ENCODE measurements at regions not wholly inside any gene's neighbourhood (a gene's known extent, or its start where the extent isn't known, plus 50 kb on each side); places are given as distances from the start of the nearest gene placed in this dataset.

GRCh38 chr11:42098075-42098474 is 638.6 kb upstream of the LRRC4C start:
- Histone ChIP-seq H3K9me3 (ENCODE audit: control insufficient read depth in 2 of 2, insufficient read depth in 1 of 2, low read depth in 1 of 2, low read length in 1 of 2) (peaks cover 0 to 12% of the 10 kb centered on the region in 2 donors), H3K27me3 (ENCODE audit: control insufficient read depth in 3 of 3, insufficient read depth in 3 of 3, low read length in 3 of 3) (no peaks in the 10 kb centered on the region), H3K27ac (ENCODE audit: low read depth in 1 of 3, low read length in 2 of 3) (no peak overlapping the region), H3K36me3 (ENCODE audit: control insufficient read depth in 3 of 3, insufficient read depth in 2 of 3, low read depth in 1 of 3, low read length in 3 of 3) (no peaks in the 10 kb centered on the region), H3K4me3 (ENCODE audit: low read depth in 1 of 3, low read length in 3 of 3) (no peak overlapping the region), H3K4me1 (ENCODE audit: control insufficient read depth in 3 of 3, insufficient read depth in 2 of 3, low read depth in 1 of 3, low read length in 2 of 3) (no peaks in the 10 kb centered on the region)
- whole genome bisulfite sequencing, 3 donors: 25 to 49% (median 28%) methylated on average over 1 of the region's 1 CpG
- no peak for FAIRE-seq
- DNase-seq: no peak

- no peaks in the 10 kb centered on the region for H3K27me3 ChIP-seq (ENCODE audit: control insufficient read depth in 3 of 3, insufficient read depth in 3 of 3, low read length in 3 of 3)
- WGBS, 3 donors: 66 to 84% (median 82%) methylated on average over 1 of the region's 1 CpG
- FAIRE-seq (no peak), DNase-seq (no peak)
- no peaks in the 10 kb centered on the region for H3K9me3 ChIP-seq (ENCODE audit: control insufficient read depth in 2 of 2, insufficient read depth in 1 of 2, low read depth in 1 of 2, low read length in 1 of 2)
- H3K27ac ChIP-seq (ENCODE audit: low read depth in 1 of 3, low read length in 2 of 3): no peak overlapping the region
- H3K4me3 ChIP-seq (ENCODE audit: low read depth in 1 of 3, low read length in 3 of 3): no peak overlapping the region
- H3K4me1 ChIP-seq (ENCODE audit: control insufficient read depth in 3 of 3, insufficient read depth in 2 of 3, low read depth in 1 of 3, low read length in 2 of 3): no peaks in the 10 kb centered on the region
- no peaks in the 10 kb centered on the region for H3K36me3 ChIP-seq (ENCODE audit: control insufficient read depth in 3 of 3, insufficient read depth in 2 of 3, low read depth in 1 of 3, low read length in 3 of 3)
Measured at GRCh38 chr11:42112866-42113265, 653.4 kb upstream of the LRRC4C start.

- no peaks in the 10 kb centered on the region for H3K36me3 ChIP-seq (ENCODE audit: control insufficient read depth in 3 of 3, insufficient read depth in 2 of 3, low read depth in 1 of 3, low read length in 3 of 3)
- FAIRE-seq (no peak), DNase-seq (no peak)
- no peaks in the 10 kb centered on the region for H3K4me1 ChIP-seq (ENCODE audit: control insufficient read depth in 3 of 3, insufficient read depth in 2 of 3, low read depth in 1 of 3, low read length in 2 of 3)
- H3K9me3 ChIP-seq (ENCODE audit: control insufficient read depth in 2 of 2, insufficient read depth in 1 of 2, low read depth in 1 of 2, low read length in 1 of 2): no peaks in the 10 kb centered on the region
- H3K27ac ChIP-seq (ENCODE audit: low read depth in 1 of 3, low read length in 2 of 3): no peak overlapping the region
- 57 to 72% (median 66%) methylated on average over 1 of the region's 1 CpG for WGBS, 3 donors
- H3K4me3 ChIP-seq (ENCODE audit: low read depth in 1 of 3, low read length in 3 of 3): no peak overlapping the region
- no peaks in the 10 kb centered on the region for H3K27me3 ChIP-seq (ENCODE audit: control insufficient read depth in 3 of 3, insufficient read depth in 3 of 3, low read length in 3 of 3)
Measured at GRCh38 chr11:42114927-42115326, 655.5 kb upstream of the LRRC4C start.

- Histone ChIP-seq H3K9me3 (ENCODE audit: control insufficient read depth in 2 of 2, insufficient read depth in 1 of 2, low read depth in 1 of 2, low read length in 1 of 2) (peaks cover 0 to 2% of the 10 kb centered on the region in 2 donors), H3K36me3 (ENCODE audit: control insufficient read depth in 3 of 3, insufficient read depth in 2 of 3, low read depth in 1 of 3, low read length in 3 of 3) (no peaks in the 10 kb centered on the region), H3K27ac (ENCODE audit: low read depth in 1 of 3, low read length in 2 of 3) (no peak overlapping the region), H3K4me3 (ENCODE audit: low read depth in 1 of 3, low read length in 3 of 3) (no peak overlapping the region), H3K4me1 (ENCODE audit: control insufficient read depth in 3 of 3, insufficient read depth in 2 of 3, low read depth in 1 of 3, low read length in 2 of 3) (no peaks in the 10 kb centered on the region), H3K27me3 (ENCODE audit: control insufficient read depth in 3 of 3, insufficient read depth in 3 of 3, low read length in 3 of 3) (no peaks in the 10 kb centered on the region)
- FAIRE-seq (no peak), DNase-seq (peak in 1 of 2 donors; percentile 25)
- 23 to 74% (median 73%) methylated on average over 1 of the region's 1 CpG for WGBS, 3 donors
Measured at GRCh38 chr11:42138454-42138853, 679.0 kb upstream of the LRRC4C start.

- FAIRE-seq: no peak
- no peak for DNase-seq
Measured at GRCh38 chr11:42145311-42145710, 685.9 kb upstream of the LRRC4C start.

GRCh38 chr11:42161886-42162285 is 702.4 kb upstream of the LRRC4C start:
- DNase-seq: no peak
- 71 to 92% (median 72%) methylated on average over 1 of the region's 1 CpG for WGBS, 3 donors
- FAIRE-seq: no peak
- Histone ChIP-seq H3K27ac (ENCODE audit: low read depth in 1 of 3, low read length in 2 of 3) (no peak overlapping the region), H3K4me3 (ENCODE audit: low read depth in 1 of 3, low read length in 3 of 3) (no peak overlapping the region), H3K4me1 (ENCODE audit: control insufficient read depth in 3 of 3, insufficient read depth in 2 of 3, low read depth in 1 of 3, low read length in 2 of 3) (no peaks in the 10 kb centered on the region), H3K9me3 (ENCODE audit: control insufficient read depth in 2 of 2, insufficient read depth in 1 of 2, low read depth in 1 of 2, low read length in 1 of 2) (no peaks in the 10 kb centered on the region), H3K36me3 (ENCODE audit: control insufficient read depth in 3 of 3, insufficient read depth in 2 of 3, low read depth in 1 of 3, low read length in 3 of 3) (no peaks in the 10 kb centered on the region), H3K27me3 (ENCODE audit: control insufficient read depth in 3 of 3, insufficient read depth in 3 of 3, low read length in 3 of 3) (no peaks in the 10 kb centered on the region)

More at GRCh38 chr11:42145311-42145710, 685.9 kb upstream of the LRRC4C start:
- Histone ChIP-seq H3K27me3 (ENCODE audit: control insufficient read depth in 3 of 3, insufficient read depth in 3 of 3, low read length in 3 of 3) (no peaks in the 10 kb centered on the region), H3K9me3 (ENCODE audit: control insufficient read depth in 2 of 2, insufficient read depth in 1 of 2, low read depth in 1 of 2, low read length in 1 of 2) (peaks cover 0 to 17% of the 10 kb centered on the region in 2 donors), H3K27ac (ENCODE audit: low read depth in 1 of 3, low read length in 2 of 3) (no peak overlapping the region), H3K4me3 (ENCODE audit: low read depth in 1 of 3, low read length in 3 of 3) (no peak overlapping the region), H3K36me3 (ENCODE audit: control insufficient read depth in 3 of 3, insufficient read depth in 2 of 3, low read depth in 1 of 3, low read length in 3 of 3) (no peaks in the 10 kb centered on the region), H3K4me1 (ENCODE audit: control insufficient read depth in 3 of 3, insufficient read depth in 2 of 3, low read depth in 1 of 3, low read length in 2 of 3) (no peaks in the 10 kb centered on the region)

- 15 to 58% (median 30%) methylated on average over 2 of the region's 2 CpGs for WGBS, 3 donors
- FAIRE-seq: no peak
- Histone ChIP-seq H3K36me3 (ENCODE audit: control insufficient read depth in 3 of 3, insufficient read depth in 2 of 3, low read depth in 1 of 3, low read length in 3 of 3) (no peaks in the 10 kb centered on the region), H3K27me3 (ENCODE audit: control insufficient read depth in 3 of 3, insufficient read depth in 3 of 3, low read length in 3 of 3) (no peaks in the 10 kb centered on the region), H3K4me3 (ENCODE audit: low read depth in 1 of 3, low read length in 3 of 3) (no peak overlapping the region), H3K4me1 (ENCODE audit: control insufficient read depth in 3 of 3, insufficient read depth in 2 of 3, low read depth in 1 of 3, low read length in 2 of 3) (peaks cover 0 to 7% (median 0%) of the 10 kb centered on the region in 3 donors), H3K27ac (ENCODE audit: low read depth in 1 of 3, low read length in 2 of 3) (no peak overlapping the region), H3K9me3 (ENCODE audit: control insufficient read depth in 2 of 2, insufficient read depth in 1 of 2, low read depth in 1 of 2, low read length in 1 of 2) (no peaks in the 10 kb centered on the region)
- DNase-seq: peak in 1 of 2 donors; percentile 59
Measured at GRCh38 chr11:42169191-42169590, 709.7 kb upstream of the LRRC4C start.

- Histone ChIP-seq H3K36me3 (ENCODE audit: control insufficient read depth in 3 of 3, insufficient read depth in 2 of 3, low read depth in 1 of 3, low read length in 3 of 3) (no peaks in the 10 kb centered on the region), H3K4me3 (ENCODE audit: low read depth in 1 of 3, low read length in 3 of 3) (no peak overlapping the region), H3K4me1 (ENCODE audit: control insufficient read depth in 3 of 3, insufficient read depth in 2 of 3, low read depth in 1 of 3, low read length in 2 of 3) (peaks cover 0 to 7% (median 0%) of the 10 kb centered on the region in 3 donors), H3K27ac (ENCODE audit: low read depth in 1 of 3, low read length in 2 of 3) (no peak overlapping the region), H3K9me3 (ENCODE audit: control insufficient read depth in 2 of 2, insufficient read depth in 1 of 2, low read depth in 1 of 2, low read length in 1 of 2) (no peaks in the 10 kb centered on the region), H3K27me3 (ENCODE audit: control insufficient read depth in 3 of 3, insufficient read depth in 3 of 3, low read length in 3 of 3) (no peaks in the 10 kb centered on the region)
- DNase-seq: no peak
- FAIRE-seq: no peak
- WGBS, 3 donors: 63 to 90% (median 70%) methylated on average over 1 of the region's 1 CpG
Measured at GRCh38 chr11:42170601-42171000, 711.1 kb upstream of the LRRC4C start.

- H3K36me3 ChIP-seq (ENCODE audit: control insufficient read depth in 3 of 3, insufficient read depth in 2 of 3, low read depth in 1 of 3, low read length in 3 of 3): no peaks in the 10 kb centered on the region
- 76 to 96% (median 81%) methylated on average over 1 of the region's 1 CpG for WGBS, 3 donors
- H3K27ac ChIP-seq (ENCODE audit: low read depth in 1 of 3, low read length in 2 of 3): no peak overlapping the region
- H3K27me3 ChIP-seq (ENCODE audit: control insufficient read depth in 3 of 3, insufficient read depth in 3 of 3, low read length in 3 of 3): no peaks in the 10 kb centered on the region
- FAIRE-seq (no peak), DNase-seq (no peak)
- no peak overlapping the region for H3K4me3 ChIP-seq (ENCODE audit: low read depth in 1 of 3, low read length in 3 of 3)
- H3K4me1 ChIP-seq (ENCODE audit: control insufficient read depth in 3 of 3, insufficient read depth in 2 of 3, low read depth in 1 of 3, low read length in 2 of 3): peaks cover 0 to 7% (median 0%) of the 10 kb centered on the region in 3 donors
- no peaks in the 10 kb centered on the region for H3K9me3 ChIP-seq (ENCODE audit: control insufficient read depth in 2 of 2, insufficient read depth in 1 of 2, low read depth in 1 of 2, low read length in 1 of 2)
Measured at GRCh38 chr11:42171046-42171445, 711.6 kb upstream of the LRRC4C start.
